CD14-positive monocyte (primary cell): ENCODE measurements at regions not wholly inside any gene's neighbourhood (a gene's known extent, or its start where the extent isn't known, plus 50 kb on each side); places are given as distances from the start of the nearest gene placed in this dataset.

ENCODE experiments used
- DNase-seq, 3 donors: peaks; one replicate each; pipeline ENCODE4 v3.0.0-alpha.2; 2011 to 2022
- H2AFZ ChIP-seq: 2 replicates; pipeline ENCODE4 v1.6.0; 2012; ENCODE audit warnings: mild to moderate bottlenecking, low read depth, low read length, inconsistent platforms; ENCODE audit not compliant: insufficient read depth, poor library complexity, severe bottlenecking
- H3K27ac ChIP-seq, 2 donors: 1 replicate in 1 of 2; 2 replicates in 1 of 2; pipeline ENCODE4 v1.5.1; 2012 to 2013; ENCODE audit warnings: low read length in 2 of 2, control low read depth in 1 of 2, inconsistent platforms in 1 of 2, low read depth in 1 of 2, mild to moderate bottlenecking in 1 of 2
- H3K27me3 ChIP-seq, 2 donors: one replicate each; pipeline versions ENCODE4 v1.6.0 to v1.6.1; 2011 to 2013; ENCODE audit warnings: low read length in 2 of 2; ENCODE audit not compliant: control insufficient read depth in 2 of 2, insufficient read depth in 2 of 2
- H3K36me3 ChIP-seq, 2 donors: replicated peaks in 1 of 2; 1 replicate in 1 of 2; 2 replicates in 1 of 2; pipeline versions ENCODE4 v1.5.1 to v1.6.1; 2012 to 2013; ENCODE audit warnings: low read length in 2 of 2, control low read depth in 1 of 2, inconsistent platforms in 1 of 2, mild to moderate bottlenecking in 1 of 2; ENCODE audit not compliant: insufficient read depth in 2 of 2, control insufficient read depth in 1 of 2
- H3K4me1 ChIP-seq, 2 donors: 1 replicate in 1 of 2; 2 replicates in 1 of 2; pipeline versions ENCODE4 v1.5.1 to v1.6.1; 2012 to 2013; ENCODE audit warnings: low read length in 2 of 2, control low read depth in 1 of 2, inconsistent platforms in 1 of 2, mild to moderate bottlenecking in 1 of 2, moderate library complexity in 1 of 2; ENCODE audit not compliant: insufficient read depth in 2 of 2, control insufficient read depth in 1 of 2
- H3K4me2 ChIP-seq: replicated peaks from 2 replicates; pipeline ENCODE3; 2012; ENCODE audit warnings: low read length, moderate library complexity, mild to moderate bottlenecking; ENCODE audit not compliant: poor library complexity, severe bottlenecking; ENCODE audit errors: extremely low read depth
- H3K4me3 ChIP-seq, 3 experiments: fragments of 200-600 bp in 1 of 3; sonication (generic) in 1 of 3; replicated peaks in 1 of 3; 1 replicate in 2 of 3; 2 replicates in 1 of 3; pipeline ENCODE4 v1.5.1; 2011 to 2013; ENCODE audit warnings: low read length in 3 of 3, mild to moderate bottlenecking in 3 of 3, control low read depth in 2 of 3, low read depth in 2 of 3, inconsistent platforms in 1 of 3, moderate library complexity in 1 of 3
- H3K79me2 ChIP-seq: 2 replicates; pipeline ENCODE4 v1.6.0; 2012; ENCODE audit warnings: mild to moderate bottlenecking, control low read depth, inconsistent platforms, low read length, moderate library complexity; ENCODE audit not compliant: insufficient read depth
- H3K9ac ChIP-seq: 2 replicates; pipeline ENCODE4 v1.6.0; 2017; ENCODE audit warnings: low read length, mild to moderate bottlenecking; ENCODE audit not compliant: insufficient read depth, poor library complexity, severe bottlenecking
- H3K9me3 ChIP-seq, 2 donors: replicated peaks in 1 of 2; 1 replicate in 1 of 2; 2 replicates in 1 of 2; pipeline versions ENCODE4 v1.5.1 to v1.6.1; 2012 to 2013; ENCODE audit warnings: low read length in 2 of 2, control low read depth in 1 of 2; ENCODE audit not compliant: control insufficient read depth in 1 of 2, insufficient read depth in 1 of 2
- H4K20me1 ChIP-seq: 2 replicates; pipeline ENCODE4 v1.6.0; 2012; ENCODE audit warnings: mild to moderate bottlenecking, low read length, control low read depth, moderate library complexity; ENCODE audit not compliant: insufficient read depth
- H3K27ac Mint-ChIP-seq, 7 donors: one replicate each; pipeline ENCODE4 v1.8.0; 2020; ENCODE audit warnings: mild to moderate bottlenecking in 7 of 7, mixed read lengths in 7 of 7, moderate library complexity in 6 of 7, inconsistent platforms in 2 of 7
- H3K27me3 Mint-ChIP-seq, 3 donors: one replicate each; pipeline ENCODE4 v1.8.0; 2021 to 2022; ENCODE audit warnings: low read depth in 3 of 3, mild to moderate bottlenecking in 3 of 3, mixed read lengths in 3 of 3, moderate library complexity in 3 of 3, inconsistent platforms in 1 of 3
- H3K36me3 Mint-ChIP-seq, 2 donors: one replicate each; pipeline ENCODE4 v1.8.0; 2020; ENCODE audit warnings: mixed read lengths in 2 of 2, inconsistent platforms in 1 of 2, mild to moderate bottlenecking in 1 of 2
- H3K4me1 Mint-ChIP-seq: one replicate; pipeline ENCODE4 v1.8.0; 2020; ENCODE audit warnings: mild to moderate bottlenecking, mixed read lengths
- H3K4me3 Mint-ChIP-seq, 2 donors: one replicate each; pipeline ENCODE4 v1.8.0; 2020; ENCODE audit warnings: mild to moderate bottlenecking in 2 of 2, mixed read lengths in 2 of 2, moderate library complexity in 1 of 2
- H3K9me3 Mint-ChIP-seq, 7 donors: one replicate each; pipeline ENCODE4 v1.8.0; 2020 to 2022; ENCODE audit warnings: mixed read lengths in 7 of 7, mild to moderate bottlenecking in 6 of 7, moderate library complexity in 6 of 7, inconsistent platforms in 2 of 7
- CTCF ChIP-seq: fragments of 200-600 bp; IDR thresholded peaks from one replicate; pipeline ENCODE4 v1.8.0; 2022; ENCODE audit warnings: antibody characterized with exemption, mild to moderate bottlenecking
- WGBS: methylation state at CpG from one replicate; pipeline ENCODE4 v1.1.5; 2013; ENCODE audit warnings: missing lambda C conversion rate; ENCODE audit not compliant: insufficient coverage; 5-methylcytosine and 5-hydroxymethylcytosine counted together
- intact Hi-C, 2 donors: fragments of 100-400 bp; cut with micrococcal nuclease; formaldehyde crosslinking; loops; one replicate each; pipeline versions ENCODE4 v1.15.0 to v1.15.1; 2023

DNA sequence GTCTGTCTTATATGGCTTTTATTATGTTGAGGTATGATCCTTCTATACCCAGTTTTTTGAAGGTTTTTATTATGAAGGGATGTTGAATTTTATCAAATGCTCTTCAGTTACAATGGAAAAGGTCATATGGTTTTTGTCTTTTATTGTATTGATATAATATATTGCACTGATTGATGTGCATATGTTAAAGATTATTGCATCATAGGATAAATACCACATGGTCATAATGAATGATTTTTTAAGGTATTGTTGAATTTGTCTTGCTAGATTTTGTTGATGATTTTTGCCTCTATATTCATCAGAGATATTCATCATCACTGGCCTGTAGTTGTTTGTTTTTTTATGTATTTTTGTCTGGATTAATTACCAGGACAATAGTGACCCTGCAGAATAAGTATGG lies 339.2 kb upstream of the CT83 start:
- no peak for TF ChIP-seq CTCF
- H3K36me3 Mint-ChIP-seq = no peaks in the 10 kb centered on the region
- peaks cover 0 to 2% of the 10 kb centered on the region in 2 donors for H3K9me3 ChIP-seq
- no peak overlapping the region for H3K27ac ChIP-seq
- intact Hi-C loops = no loop called here
- H2AFZ ChIP-seq = no peak overlapping the region
- no peak overlapping the region for H3K4me2 ChIP-seq
- no peaks in the 10 kb centered on the region for H3K36me3 ChIP-seq
- H3K79me2 ChIP-seq = no peaks in the 10 kb centered on the region
- no peaks in the 10 kb centered on the region for H3K27me3 Mint-ChIP-seq
- H3K4me3 Mint-ChIP-seq = no peak overlapping the region
- no peaks in the 10 kb centered on the region for H3K4me1 ChIP-seq
- H3K27ac Mint-ChIP-seq = no peak overlapping the region
- H3K4me1 Mint-ChIP-seq = no peaks in the 10 kb centered on the region
- H3K27me3 ChIP-seq = no peaks in the 10 kb centered on the region
- no peak for DNase-seq
- H3K4me3 ChIP-seq = no peak overlapping the region
- H3K9me3 Mint-ChIP-seq = peaks cover 0 to 11% (median 0%) of the 10 kb centered on the region in 7 donors
- H3K9ac ChIP-seq = no peak overlapping the region
- no peaks in the 10 kb centered on the region for H4K20me1 ChIP-seq

- Histone ChIP-seq H2AFZ (no peak overlapping the region), H3K4me3 (no peak overlapping the region), H3K9me3 (peaks cover 3 to 14% of the 10 kb centered on the region in 2 donors), H3K36me3 (no peaks in the 10 kb centered on the region), H3K4me1 (no peaks in the 10 kb centered on the region), H3K9ac (no peak overlapping the region), H3K4me2 (no peak overlapping the region), H4K20me1 (no peaks in the 10 kb centered on the region), H3K27me3 (no peaks in the 10 kb centered on the region), H3K79me2 (no peaks in the 10 kb centered on the region), H3K27ac (no peak overlapping the region)
- Mint-ChIP-seq H3K36me3 (no peaks in the 10 kb centered on the region), H3K4me3 (no peak overlapping the region), H3K27ac (no peak overlapping the region), H3K9me3 (peaks cover 0 to 10% (median 2%) of the 10 kb centered on the region in 7 donors), H3K4me1 (no peaks in the 10 kb centered on the region), H3K27me3 (peaks cover 0 to 2% (median 0%) of the 10 kb centered on the region in 3 donors)
- intact Hi-C loops = no loop called here
- no peak for TF ChIP-seq CTCF
- DNase-seq = no peak
- 84% methylated on average over 2 of the region's 4 CpGs for WGBS
Observed at GRCh38 chrX:116781926-116782325, 319.1 kb upstream of the CT83 start.
